Activated CD8-positive, alpha-beta memory T cell treated with anti-CD3 and anti-CD28 coated beads, Interleukin-2, amount 10 ng/mL, durations not matched to agents 7 days and 5 days (primary cell): ENCODE measurements at regions not wholly inside any gene's neighbourhood (a gene's known extent, or its start where the extent isn't known, plus 50 kb on each side); places are given as distances from the start of the nearest gene placed in this dataset.

Experiments
- ATAC-seq: fragments of 150-1000 bp; cut with Tn5 transposase; one replicate; pipeline ENCODE4 v1.10.0; 2021; ENCODE audit warnings: moderate library complexity
- CTCF ChIA-PET: fragments of 350-600 bp; sonication (Branson Sonifier 250); formaldehyde crosslinking; loops from one replicate; lab custom pipeline; 2021; ENCODE audit warnings: antibody characterized with exemption; lab: Charles Lee
- DNase-seq: peaks from one replicate; pipeline ENCODE4 v3.0.0-alpha.2; 2020
- H3K27ac Mint-ChIP-seq: one replicate; pipeline ENCODE4 v1.8.0; 2021; ENCODE audit warnings: mild to moderate bottlenecking, mixed read lengths
- H3K27me3 Mint-ChIP-seq: one replicate; pipeline ENCODE4 v1.8.0; 2021; ENCODE audit warnings: mixed read lengths
- H3K36me3 Mint-ChIP-seq: one replicate; pipeline ENCODE4 v1.8.0; 2021; ENCODE audit warnings: mild to moderate bottlenecking, mixed read lengths
- H3K4me1 Mint-ChIP-seq: one replicate; pipeline ENCODE4 v1.8.0; 2021; ENCODE audit warnings: mixed read lengths
- H3K4me3 Mint-ChIP-seq: one replicate; pipeline ENCODE4 v1.8.0; 2021; ENCODE audit warnings: mild to moderate bottlenecking, moderate library complexity, mixed read lengths
- H3K9me3 Mint-ChIP-seq: one replicate; pipeline ENCODE4 v1.8.0; 2022; ENCODE audit warnings: low read depth, mixed read lengths

DNA sequence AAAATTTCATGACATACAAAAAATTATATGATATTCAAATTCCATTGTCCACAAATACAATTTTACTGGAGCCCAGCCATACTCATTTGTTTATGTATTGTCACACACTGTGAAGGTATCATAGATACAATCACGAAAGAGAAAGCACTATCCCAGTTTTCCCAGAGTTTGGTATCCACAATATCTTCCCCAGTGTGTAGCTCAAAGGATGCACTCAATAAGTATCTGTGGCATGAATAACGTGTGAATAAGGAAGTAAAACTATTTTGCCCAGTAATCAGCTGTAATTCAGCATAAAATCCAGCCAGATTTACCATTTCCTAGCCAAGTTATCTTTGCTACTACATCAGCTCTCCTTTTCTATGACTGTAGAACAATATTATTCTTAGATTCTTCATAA, 131.3 kb upstream of the KCNMB2 start:
- Mint-ChIP-seq H3K27me3 (no peaks in the 10 kb centered on the region), H3K4me1 (no peaks in the 10 kb centered on the region), H3K27ac (no peak overlapping the region), H3K4me3 (no peak overlapping the region), H3K9me3 (no peaks in the 10 kb centered on the region), H3K36me3 (no peaks in the 10 kb centered on the region)
- CTCF ChIA-PET: no interaction called here
- ATAC-seq (no peak), DNase-seq (no peak)

- Mint-ChIP-seq H3K9me3 (no peaks in the 10 kb centered on the region), H3K27ac (no peak overlapping the region), H3K4me1 (no peaks in the 10 kb centered on the region), H3K4me3 (no peak overlapping the region), H3K27me3 (no peaks in the 10 kb centered on the region), H3K36me3 (no peaks in the 10 kb centered on the region)
- CTCF ChIA-PET: interaction anchor here (1.0 kb wide), 1 partner anchor 16 kb away, joined by 3 read pairs; no protein-coding TSS in a partner anchor
- DNase-seq: no peak
- no peak for ATAC-seq
Measured at GRCh38 chr3:178405531-178405930, 130.7 kb upstream of the KCNMB2 start.

DNA sequence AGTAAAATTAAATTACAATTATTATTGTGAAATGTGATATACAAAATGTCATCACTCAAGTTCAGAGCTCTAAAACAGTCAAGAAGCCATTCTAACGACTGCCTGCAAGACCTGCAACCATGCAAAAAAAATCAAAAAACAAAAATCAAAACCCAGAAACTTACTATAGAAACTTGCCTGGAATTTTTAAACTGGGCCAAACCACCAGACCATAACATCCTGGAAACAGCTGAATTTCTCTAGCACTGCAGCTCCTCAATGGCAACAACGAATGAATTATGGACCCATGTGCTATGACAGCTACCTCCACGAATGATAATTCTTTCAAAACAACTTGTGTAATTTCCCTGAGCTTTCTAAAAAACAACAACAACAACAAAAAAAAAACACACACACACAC, 130.0 kb upstream of the KCNMB2 start:
- Mint-ChIP-seq H3K9me3 (no peaks in the 10 kb centered on the region), H3K27ac (no peak overlapping the region), H3K36me3 (no peaks in the 10 kb centered on the region), H3K4me3 (no peak overlapping the region), H3K4me1 (no peaks in the 10 kb centered on the region), H3K27me3 (peaks cover 2% of the 10 kb centered on the region)
- ATAC-seq: no peak
- CTCF ChIA-PET: interaction anchor here (1.0 kb wide), 1 partner anchor 15 kb away, joined by 3 read pairs; no protein-coding TSS in a partner anchor
- no peak for DNase-seq

GRCh38 chr3:178415384-178415783, 120.9 kb upstream of the KCNMB2 start:
- no peaks in the 10 kb centered on the region for H3K36me3 Mint-ChIP-seq
- no peaks in the 10 kb centered on the region for H3K4me1 Mint-ChIP-seq
- H3K27me3 Mint-ChIP-seq: peaks cover 7% of the 10 kb centered on the region

DNA sequence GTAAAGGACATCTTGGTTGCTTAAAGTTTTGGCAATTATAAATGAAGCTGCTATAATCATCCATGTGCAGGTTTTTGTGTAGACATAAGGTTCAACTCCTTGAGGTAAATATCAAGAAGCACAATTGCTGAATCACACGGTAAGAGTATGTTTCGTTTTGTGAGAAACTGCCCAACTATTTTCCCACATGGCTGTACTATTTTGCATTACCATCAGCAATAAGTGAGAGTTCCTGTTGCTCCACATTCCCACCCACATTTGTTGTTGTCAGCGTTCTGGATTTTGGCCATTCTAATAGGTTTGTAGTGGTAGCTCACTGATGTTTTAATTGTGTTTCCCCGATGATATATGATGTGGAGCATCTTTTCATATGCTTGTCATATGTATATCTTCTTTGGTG, 118.5 kb upstream of the KCNMB2 start:
- ATAC-seq (no peak), DNase-seq (no peak)
- Mint-ChIP-seq H3K4me3 (no peak overlapping the region), H3K9me3 (no peaks in the 10 kb centered on the region), H3K27me3 (peaks cover 13% of the 10 kb centered on the region), H3K4me1 (no peaks in the 10 kb centered on the region), H3K27ac (no peak overlapping the region), H3K36me3 (no peaks in the 10 kb centered on the region)
- CTCF ChIA-PET: no interaction called here

More at GRCh38 chr3:178415384-178415783, 120.9 kb upstream of the KCNMB2 start:
- CTCF ChIA-PET: no interaction called here
- Mint-ChIP-seq H3K27ac (no peak overlapping the region), H3K4me3 (no peak overlapping the region), H3K9me3 (no peaks in the 10 kb centered on the region)
- DNase-seq (no peak), ATAC-seq (no peak)

GRCh38 chr3:178419071-178419470, 117.2 kb upstream of the KCNMB2 start:
- Mint-ChIP-seq H3K9me3 (no peaks in the 10 kb centered on the region), H3K27ac (no peak overlapping the region), H3K4me1 (no peaks in the 10 kb centered on the region), H3K36me3 (no peaks in the 10 kb centered on the region), H3K4me3 (no peak overlapping the region), H3K27me3 (peaks cover 10% of the 10 kb centered on the region)
- no peak for ATAC-seq
- CTCF ChIA-PET: no interaction called here
- DNase-seq: no peak

- H3K27ac Mint-ChIP-seq: no peak overlapping the region
- CTCF ChIA-PET: interaction anchor here (0.7 kb wide), 1 partner anchor 1440 kb away, joined by 3 read pairs; no protein-coding TSS in a partner anchor
- no peaks in the 10 kb centered on the region for H3K36me3 Mint-ChIP-seq
- H3K4me3 Mint-ChIP-seq: no peak overlapping the region
- H3K27me3 Mint-ChIP-seq: peaks cover 10% of the 10 kb centered on the region
- no peaks in the 10 kb centered on the region for H3K4me1 Mint-ChIP-seq
- H3K9me3 Mint-ChIP-seq: no peaks in the 10 kb centered on the region
- no peak for DNase-seq
- no peak for ATAC-seq
Measured at GRCh38 chr3:178420033-178420432, 116.2 kb upstream of the KCNMB2 start.

GRCh38 chr3:178421069-178421468, 115.2 kb upstream of the KCNMB2 start:
- DNase-seq: no peak
- no peak overlapping the region for H3K4me3 Mint-ChIP-seq
- CTCF ChIA-PET: interaction anchor here (1.1 kb wide), 1 partner anchor 15 kb away, joined by 3 read pairs; no protein-coding TSS in a partner anchor
- no peaks in the 10 kb centered on the region for H3K4me1 Mint-ChIP-seq
- no peaks in the 10 kb centered on the region for H3K36me3 Mint-ChIP-seq
- ATAC-seq: no peak
- no peaks in the 10 kb centered on the region for H3K9me3 Mint-ChIP-seq
- H3K27ac Mint-ChIP-seq: no peak overlapping the region
- peaks cover 10% of the 10 kb centered on the region for H3K27me3 Mint-ChIP-seq

GRCh38 chr3:178422406-178422805, 113.8 kb upstream of the KCNMB2 start:
- ATAC-seq: no peak
- Mint-ChIP-seq H3K4me1 (no peaks in the 10 kb centered on the region), H3K27me3 (peaks cover 9% of the 10 kb centered on the region), H3K36me3 (no peaks in the 10 kb centered on the region), H3K27ac (no peak overlapping the region), H3K9me3 (no peaks in the 10 kb centered on the region), H3K4me3 (no peak overlapping the region)
- no peak for DNase-seq
- CTCF ChIA-PET: no interaction called here

- H3K4me1 Mint-ChIP-seq: no peaks in the 10 kb centered on the region
- H3K27ac Mint-ChIP-seq: no peak overlapping the region
- H3K36me3 Mint-ChIP-seq: no peaks in the 10 kb centered on the region
- DNase-seq: no peak
- no peaks in the 10 kb centered on the region for H3K9me3 Mint-ChIP-seq
- CTCF ChIA-PET: no interaction called here
- no peaks in the 10 kb centered on the region for H3K27me3 Mint-ChIP-seq
- H3K4me3 Mint-ChIP-seq: no peak overlapping the region
- ATAC-seq: no peak
Measured at GRCh38 chr3:178428037-178428436, 108.2 kb upstream of the KCNMB2 start.

DNA sequence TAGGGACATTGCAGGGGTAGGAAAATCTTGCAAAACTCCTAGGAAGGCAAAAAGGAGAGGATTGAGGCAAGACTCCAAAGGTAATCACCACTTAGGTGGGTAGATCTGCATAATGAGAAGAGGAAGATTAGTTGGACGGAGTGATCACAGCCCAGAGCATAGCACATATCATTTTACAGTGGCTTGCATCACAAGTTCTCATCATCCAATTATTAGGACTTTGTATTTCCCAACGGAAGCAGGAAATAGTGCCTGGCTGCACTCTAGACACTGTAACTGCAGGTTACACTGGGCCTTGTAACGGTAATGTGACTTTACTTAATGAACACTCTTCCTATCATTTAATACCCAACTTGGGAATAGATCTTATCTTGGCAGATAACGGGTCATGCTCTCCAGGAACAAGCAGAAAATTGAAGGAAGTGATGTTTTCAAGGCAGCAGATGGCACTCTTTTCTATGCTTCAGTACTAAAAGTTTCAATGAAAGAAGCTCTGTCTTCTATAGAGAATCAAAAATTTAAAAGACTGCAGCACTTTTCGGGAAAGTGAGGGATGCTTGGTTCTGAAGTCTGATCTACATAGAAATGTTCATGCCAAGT, 101.9 kb upstream of the KCNMB2 start:
- DNase-seq: no peak
- H3K4me3 Mint-ChIP-seq: no peak overlapping the region
- no peaks in the 10 kb centered on the region for H3K9me3 Mint-ChIP-seq
- CTCF ChIA-PET: no interaction called here
- no peak overlapping the region for H3K27ac Mint-ChIP-seq
- H3K27me3 Mint-ChIP-seq: no peaks in the 10 kb centered on the region
- no peak for ATAC-seq
- H3K4me1 Mint-ChIP-seq: no peaks in the 10 kb centered on the region
- no peaks in the 10 kb centered on the region for H3K36me3 Mint-ChIP-seq

GRCh38 chr3:178435575-178435974, 100.7 kb upstream of the KCNMB2 start:
- no peaks in the 10 kb centered on the region for H3K27me3 Mint-ChIP-seq
- no peak for DNase-seq
- H3K9me3 Mint-ChIP-seq: no peaks in the 10 kb centered on the region
- no peaks in the 10 kb centered on the region for H3K4me1 Mint-ChIP-seq
- no peak overlapping the region for H3K27ac Mint-ChIP-seq
- no peak for ATAC-seq
- CTCF ChIA-PET: no interaction called here
- no peak overlapping the region for H3K4me3 Mint-ChIP-seq
- no peaks in the 10 kb centered on the region for H3K36me3 Mint-ChIP-seq

- ATAC-seq: no peak
- CTCF ChIA-PET: interaction anchor here (0.9 to 1.2 kb wide), 2 partner anchors 12 to 44 kb away, joined by 3 read pairs; no protein-coding TSS in a partner anchor
- Mint-ChIP-seq H3K4me1 (no peaks in the 10 kb centered on the region), H3K9me3 (no peaks in the 10 kb centered on the region), H3K27ac (no peak overlapping the region), H3K27me3 (no peaks in the 10 kb centered on the region), H3K4me3 (no peak overlapping the region), H3K36me3 (no peaks in the 10 kb centered on the region)
- DNase-seq: no peak
Measured at GRCh38 chr3:178436773-178437172, 99.5 kb upstream of the KCNMB2 start.

DNA sequence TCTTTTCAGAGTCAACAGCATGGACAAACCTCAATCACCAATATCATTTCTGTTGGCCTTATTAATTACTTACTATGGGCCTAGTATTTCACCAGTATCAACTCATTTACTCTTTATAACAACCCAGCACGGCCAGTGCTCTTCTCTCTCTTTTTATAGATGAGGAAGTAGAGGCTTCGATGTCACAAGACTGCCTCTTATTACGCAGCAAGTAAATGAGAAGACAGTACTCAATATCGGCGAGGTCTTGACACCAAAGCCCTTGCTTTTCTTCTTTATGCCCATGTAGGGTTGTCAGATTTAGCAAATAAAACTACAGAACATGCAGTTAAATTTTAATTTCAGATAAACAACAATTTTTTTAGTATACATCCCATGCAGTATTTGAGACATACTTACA, 99.0 kb upstream of the KCNMB2 start:
- CTCF ChIA-PET: interaction anchor here (1.2 kb wide), 1 partner anchor 12 kb away, joined by 3 read pairs; no protein-coding TSS in a partner anchor
- Mint-ChIP-seq H3K4me3 (no peak overlapping the region), H3K36me3 (no peaks in the 10 kb centered on the region), H3K4me1 (no peaks in the 10 kb centered on the region), H3K9me3 (no peaks in the 10 kb centered on the region), H3K27ac (no peak overlapping the region), H3K27me3 (no peaks in the 10 kb centered on the region)
- ATAC-seq (no peak), DNase-seq (no peak)
